OCI-LY1 (cell line): ENCODE measurements at regions not wholly inside any gene's neighbourhood (a gene's known extent, or its start where the extent isn't known, plus 50 kb on each side); places are given as distances from the start of the nearest gene placed in this dataset.

ENCODE experiments used
- H2AFZ ChIP-seq: fragments of 200-600 bp; sonication (generic), shearing (Covaris generic); 2 replicates; pipeline ENCODE4 v1.6.0; 2014; ENCODE audit warnings: antibody characterized with exemption, mild to moderate bottlenecking, low read length
- H3F3A ChIP-seq: fragments of 200-600 bp; sonication (generic), shearing (Covaris generic); 2 replicates; pipeline ENCODE4 v1.6.0; 2014; ENCODE audit warnings: mild to moderate bottlenecking, antibody characterized with exemption, low read length, moderate library complexity; ENCODE audit not compliant: insufficient read depth
- H3K27ac ChIP-seq: fragments of 200-600 bp; sonication (generic); 2 replicates; pipeline ENCODE4 v1.5.1; 2014; ENCODE audit warnings: low read length, mixed run types, mild to moderate bottlenecking, low read depth; ENCODE audit not compliant: poor library complexity, severe bottlenecking
- H3K27me3 ChIP-seq: fragments of 200-600 bp; sonication (generic); 2 replicates; pipeline ENCODE4 v1.6.0; 2014; ENCODE audit warnings: antibody characterized with exemption, mild to moderate bottlenecking, low read length, moderate library complexity; ENCODE audit not compliant: insufficient read depth
- H3K36me3 ChIP-seq: fragments of 200-600 bp; sonication (generic); 2 replicates; pipeline ENCODE4 v1.6.1; 2014; ENCODE audit warnings: mild to moderate bottlenecking, antibody characterized with exemption, low read length, moderate library complexity, mixed read lengths; ENCODE audit not compliant: insufficient read depth
- H3K4me1 ChIP-seq: fragments of 200-600 bp; sonication (generic); 2 replicates; pipeline ENCODE4 v1.5.1; 2014; ENCODE audit warnings: mild to moderate bottlenecking, low read length, moderate library complexity; ENCODE audit not compliant: insufficient read depth, severe bottlenecking
- H3K4me2 ChIP-seq: fragments of 200-600 bp; sonication (generic), shearing (Covaris generic); 2 replicates; pipeline ENCODE4 v1.6.1; 2014; ENCODE audit warnings: low read length
- H3K4me3 ChIP-seq: fragments of 200-600 bp; sonication (generic); 2 replicates; pipeline ENCODE4 v1.5.1; 2014; ENCODE audit warnings: low read length, low read depth, mild to moderate bottlenecking, mixed read lengths; ENCODE audit not compliant: poor library complexity, severe bottlenecking
- H3K79me2 ChIP-seq: fragments of 200-600 bp; shearing (Covaris generic); 2 replicates; pipeline ENCODE4 v1.6.1; 2016; ENCODE audit warnings: mixed run types, low read length, mixed read lengths; ENCODE audit not compliant: insufficient read depth
- H3K9ac ChIP-seq: fragments of 200-600 bp; sonication (generic), shearing (Covaris generic); 2 replicates; pipeline ENCODE4 v1.6.1; 2014; ENCODE audit warnings: mild to moderate bottlenecking, low read length, mixed read lengths
- H3K9me2 ChIP-seq: fragments of 200-600 bp; sonication (generic), shearing (Covaris generic); 2 replicates; pipeline ENCODE4 v1.6.1; 2014; ENCODE audit warnings: low read depth, mild to moderate bottlenecking, low read length, mixed read lengths
- H3K9me3 ChIP-seq: fragments of 200-600 bp; shearing (Covaris generic); 2 replicates; pipeline ENCODE4 v1.6.1; 2014; ENCODE audit warnings: low read length, mixed read lengths
- H4K20me1 ChIP-seq: fragments of 200-600 bp; sonication (generic), shearing (Covaris generic); 2 replicates; pipeline ENCODE4 v1.6.0; 2016; ENCODE audit warnings: mild to moderate bottlenecking, low read length; ENCODE audit not compliant: insufficient read depth
- EZH2 ChIP-seq: fragments of 200-600 bp; sonication (generic), shearing (Covaris generic); IDR thresholded peaks from 2 replicates; pipeline ENCODE4 v1.8.0; 2017; ENCODE audit warnings: borderline replicate concordance, mixed run types, mild to moderate bottlenecking, antibody characterized with exemption, low read length, moderate library complexity, mixed read lengths
- TF ChIP-seq, protein P1 (sequence below): fragments of 200-600 bp; sonication (generic), shearing (Covaris generic); IDR thresholded peaks from 2 replicates; pipeline ENCODE4 v1.5.1; 2017; ENCODE audit warnings: mild to moderate bottlenecking, antibody characterized with exemption, low read length, moderate library complexity, mixed read lengths

DNA sequence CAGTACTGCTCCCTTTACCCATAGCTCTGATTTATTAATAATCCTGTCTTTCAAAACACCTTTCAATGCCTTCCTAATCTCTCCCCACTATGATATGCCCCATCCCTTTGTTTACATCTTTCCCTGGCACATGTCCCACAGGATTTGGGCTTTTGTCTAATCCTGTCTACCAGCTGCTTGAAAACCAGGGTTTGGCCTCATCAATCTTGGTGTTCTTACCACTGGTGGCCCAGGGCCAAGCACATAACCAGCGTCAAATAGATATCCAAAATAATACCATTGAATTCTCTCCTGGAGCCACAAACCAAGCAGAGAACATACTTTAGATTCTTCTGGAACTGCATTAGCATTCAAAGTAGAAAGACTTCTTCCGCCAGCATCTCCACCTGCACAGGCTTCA, 104.8 kb upstream of the PPP2R3A start:
- Histone ChIP-seq H3K4me1 (no peaks in the 10 kb centered on the region), H2AFZ (no peak overlapping the region), H3K79me2 (no peaks in the 10 kb centered on the region), H3K27me3 (no peaks in the 10 kb centered on the region), H4K20me1 (no peaks in the 10 kb centered on the region), H3K9ac (no peak overlapping the region), H3K4me3 (no peak overlapping the region), H3K9me2 (no peaks in the 10 kb centered on the region), H3K36me3 (no peaks in the 10 kb centered on the region), H3K9me3 (no peaks in the 10 kb centered on the region), H3F3A (no peaks in the 10 kb centered on the region), H3K27ac (no peak overlapping the region), H3K4me2 (no peak overlapping the region)
- TF ChIP-seq EZH2 = no peak
- TF ChIP-seq, protein P1, sequence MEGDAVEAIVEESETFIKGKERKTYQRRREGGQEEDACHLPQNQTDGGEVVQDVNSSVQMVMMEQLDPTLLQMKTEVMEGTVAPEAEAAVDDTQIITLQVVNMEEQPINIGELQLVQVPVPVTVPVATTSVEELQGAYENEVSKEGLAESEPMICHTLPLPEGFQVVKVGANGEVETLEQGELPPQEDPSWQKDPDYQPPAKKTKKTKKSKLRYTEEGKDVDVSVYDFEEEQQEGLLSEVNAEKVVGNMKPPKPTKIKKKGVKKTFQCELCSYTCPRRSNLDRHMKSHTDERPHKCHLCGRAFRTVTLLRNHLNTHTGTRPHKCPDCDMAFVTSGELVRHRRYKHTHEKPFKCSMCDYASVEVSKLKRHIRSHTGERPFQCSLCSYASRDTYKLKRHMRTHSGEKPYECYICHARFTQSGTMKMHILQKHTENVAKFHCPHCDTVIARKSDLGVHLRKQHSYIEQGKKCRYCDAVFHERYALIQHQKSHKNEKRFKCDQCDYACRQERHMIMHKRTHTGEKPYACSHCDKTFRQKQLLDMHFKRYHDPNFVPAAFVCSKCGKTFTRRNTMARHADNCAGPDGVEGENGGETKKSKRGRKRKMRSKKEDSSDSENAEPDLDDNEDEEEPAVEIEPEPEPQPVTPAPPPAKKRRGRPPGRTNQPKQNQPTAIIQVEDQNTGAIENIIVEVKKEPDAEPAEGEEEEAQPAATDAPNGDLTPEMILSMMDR = no peak

- Histone ChIP-seq H3K4me1 (no peaks in the 10 kb centered on the region), H2AFZ (no peak overlapping the region), H3F3A (no peaks in the 10 kb centered on the region), H3K36me3 (no peaks in the 10 kb centered on the region), H3K79me2 (no peaks in the 10 kb centered on the region), H3K9me3 (no peaks in the 10 kb centered on the region), H3K9ac (no peak overlapping the region), H3K9me2 (no peaks in the 10 kb centered on the region), H3K27me3 (no peaks in the 10 kb centered on the region), H4K20me1 (no peaks in the 10 kb centered on the region), H3K4me3 (no peak overlapping the region), H3K27ac (no peak overlapping the region), H3K4me2 (no peak overlapping the region)
- no peak for TF ChIP-seq EZH2
These were observed 103.2 kb upstream of the PPP2R3A start for GRCh38 chr3:135862361-135862760.

DNA sequence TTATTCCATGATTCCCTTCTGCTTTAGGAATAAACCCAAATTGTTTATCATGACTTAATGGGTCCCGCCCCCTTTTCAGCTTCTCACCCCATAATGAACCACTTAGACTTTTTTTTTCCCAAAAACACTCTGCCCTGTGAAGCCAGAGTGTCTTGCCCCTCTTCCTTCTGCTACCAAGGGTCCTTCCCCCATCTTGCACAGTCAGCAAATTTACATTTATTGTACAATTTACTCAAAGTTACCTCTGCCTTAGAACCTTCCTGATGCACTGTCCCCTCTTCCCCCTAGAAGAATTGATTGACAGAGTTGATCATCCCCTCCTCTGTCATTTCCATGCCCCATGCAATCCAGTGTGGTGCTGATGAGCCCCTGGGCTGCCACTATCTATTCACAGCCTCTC, 101.5 kb upstream of the PPP2R3A start:
- Histone ChIP-seq H3K79me2 (no peaks in the 10 kb centered on the region), H3K9me3 (no peaks in the 10 kb centered on the region), H3K4me1 (no peaks in the 10 kb centered on the region), H3K9me2 (no peaks in the 10 kb centered on the region), H3K4me2 (no peak overlapping the region), H4K20me1 (no peaks in the 10 kb centered on the region), H3K4me3 (no peak overlapping the region), H3K36me3 (no peaks in the 10 kb centered on the region), H2AFZ (no peak overlapping the region), H3K27ac (no peak overlapping the region), H3F3A (no peaks in the 10 kb centered on the region), H3K27me3 (no peaks in the 10 kb centered on the region), H3K9ac (no peak overlapping the region)
- no peak for TF ChIP-seq EZH2
- TF ChIP-seq, protein P1 = no peak

DNA sequence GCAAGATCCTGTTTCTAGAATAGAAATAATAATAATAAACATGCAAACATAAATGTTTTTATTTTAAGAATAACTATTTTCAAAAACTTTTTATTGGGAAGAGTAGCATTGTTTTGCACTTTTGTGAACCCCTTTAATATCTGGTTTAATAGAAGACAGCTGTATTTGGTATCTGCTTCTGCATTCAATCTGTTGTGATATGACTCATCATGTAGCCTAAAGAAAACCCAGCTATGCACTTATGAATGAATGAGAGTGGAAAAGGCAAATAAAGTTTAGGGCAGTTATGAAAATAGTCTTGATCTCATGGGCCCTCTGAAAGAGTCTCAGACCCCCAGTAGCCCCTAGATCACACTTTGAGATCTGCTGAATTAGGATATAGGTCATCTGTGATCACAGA, 100.4 kb upstream of the PPP2R3A start:
- Histone ChIP-seq H3K27ac (no peak overlapping the region), H3K9me3 (no peaks in the 10 kb centered on the region), H3K9ac (no peak overlapping the region), H3K27me3 (no peaks in the 10 kb centered on the region), H3K9me2 (no peaks in the 10 kb centered on the region), H3K4me2 (no peak overlapping the region), H3F3A (no peaks in the 10 kb centered on the region), H3K36me3 (no peaks in the 10 kb centered on the region), H3K4me1 (no peaks in the 10 kb centered on the region), H3K4me3 (no peak overlapping the region), H2AFZ (no peak overlapping the region), H4K20me1 (no peaks in the 10 kb centered on the region), H3K79me2 (no peaks in the 10 kb centered on the region)
- no peak for TF ChIP-seq EZH2
- TF ChIP-seq, protein P1 = no peak
